Right atrium auricular region (tissue), 2 donors: ENCODE measurements at regions not wholly inside any gene's neighbourhood (a gene's known extent, or its start where the extent isn't known, plus 50 kb on each side); places are given as distances from the start of the nearest gene placed in this dataset.
A peak's percentile ranks its signal among the peaks of the same experiment; 100 is the strongest.

ENCODE experiments used
- DNase-seq: peaks from one replicate; pipeline ENCODE4 v3.0.0-alpha.2; 2019; ENCODE audit warnings: low spot score
- H3K27ac ChIP-seq, 2 donors: fragments of 200-600 bp; sonication (generic); 1 replicate in 1 of 2; 2 replicates in 1 of 2; pipeline ENCODE4 v1.5.1; 2016 to 2019
- H3K27me3 ChIP-seq, 2 donors: fragments of 200-600 bp; sonication (generic); one replicate each; pipeline versions ENCODE4 v1.5.1 to v1.6.0; 2017 to 2019
- H3K36me3 ChIP-seq: fragments of 200-600 bp; sonication (generic); one replicate; pipeline ENCODE4 v1.5.1; 2016
- H3K4me1 ChIP-seq, 2 donors: fragments of 200-600 bp; sonication (generic); one replicate each; pipeline versions ENCODE4 v1.5.1 to v1.6.0; 2017 to 2019
- H3K4me3 ChIP-seq, 2 donors: fragments of 200-600 bp; sonication (generic); 1 replicate in 1 of 2; 2 replicates in 1 of 2; pipeline ENCODE4 v1.5.1; 2017 to 2019; ENCODE audit warnings: mild to moderate bottlenecking in 1 of 2, moderate library complexity in 1 of 2
- H3K9me3 ChIP-seq, 2 donors: fragments of 200-600 bp; sonication (generic); one replicate each; pipeline ENCODE4 v1.5.1; 2019
- CTCF ChIP-seq, 2 donors: fragments of 200-600 bp; sonication (generic); IDR thresholded peaks; one replicate each; pipeline ENCODE4 v1.5.1; 2019; ENCODE audit warnings: antibody characterized with exemption in 2 of 2

- Histone ChIP-seq H3K36me3 (no peaks in the 10 kb centered on the region), H3K4me3 (peak overlapping the region in 1 of 2 donors; percentile 14), H3K27me3 (no peaks in the 10 kb centered on the region), H3K9me3 (no peaks in the 10 kb centered on the region), H3K4me1 (no peaks in the 10 kb centered on the region), H3K27ac (no peak overlapping the region)
- TF ChIP-seq CTCF (IDR thresholded peaks at IDR 0.05), result no peak
- no peak for DNase-seq
Observed at GRCh38 chr3:182725372-182726251, 67.7 kb upstream of the ATP11B start.

- Histone ChIP-seq H3K27ac (no peak overlapping the region), H3K4me1 (no peaks in the 10 kb centered on the region), H3K4me3 (peak overlapping the region in 1 of 2 donors; percentile 14), H3K27me3 (no peaks in the 10 kb centered on the region), H3K9me3 (no peaks in the 10 kb centered on the region), H3K36me3 (no peaks in the 10 kb centered on the region)
- no peak for DNase-seq
- no peak for TF ChIP-seq CTCF (IDR thresholded peaks at IDR 0.05)
Observed at GRCh38 chr3:182726258-182727142, 66.8 kb upstream of the ATP11B start.

GRCh38 chr3:182728238-182728637 lies 65.1 kb upstream of the ATP11B start:
- H3K27ac ChIP-seq, result no peak overlapping the region
- TF ChIP-seq CTCF (IDR thresholded peaks at IDR 0.05), result no peak
- H3K4me3 ChIP-seq, result no peak overlapping the region

GRCh38 chr3:182729903-182730674 lies 63.2 kb upstream of the ATP11B start:
- Histone ChIP-seq H3K27ac (no peak overlapping the region), H3K27me3 (no peaks in the 10 kb centered on the region), H3K4me1 (no peaks in the 10 kb centered on the region), H3K9me3 (no peaks in the 10 kb centered on the region), H3K4me3 (no peak overlapping the region), H3K36me3 (no peaks in the 10 kb centered on the region)
- no peak for TF ChIP-seq CTCF (IDR thresholded peaks at IDR 0.05)
- DNase-seq, result no peak

More at GRCh38 chr3:182728238-182728637, 65.1 kb upstream of the ATP11B start:
- Histone ChIP-seq H3K4me1 (no peaks in the 10 kb centered on the region), H3K9me3 (no peaks in the 10 kb centered on the region), H3K27me3 (no peaks in the 10 kb centered on the region), H3K36me3 (no peaks in the 10 kb centered on the region)
- DNase-seq, result no peak

GRCh38 chr3:182730675-182731042 lies 62.6 kb upstream of the ATP11B start:
- TF ChIP-seq CTCF (IDR thresholded peaks at IDR 0.05), result no peak
- Histone ChIP-seq H3K9me3 (no peaks in the 10 kb centered on the region), H3K27me3 (no peaks in the 10 kb centered on the region), H3K4me1 (no peaks in the 10 kb centered on the region), H3K36me3 (no peaks in the 10 kb centered on the region), H3K27ac (no peak overlapping the region), H3K4me3 (no peak overlapping the region)
- DNase-seq, result no peak
